PC-3 (cell line): ENCODE measurements at regions not wholly inside any gene's neighbourhood (a gene's known extent, or its start where the extent isn't known, plus 50 kb on each side); places are given as distances from the start of the nearest gene placed in this dataset.

Source experiments
- EZH2 ChIP-seq: fragments of 300-600 bp; sonication (generic); IDR thresholded peaks from one replicate; pipeline ENCODE4 v1.6.1; 2017; ENCODE audit warnings: antibody characterized with exemption, mild to moderate bottlenecking, low read length; ENCODE audit not compliant: unreplicated experiment
- EZH2phosphoT487 ChIP-seq: fragments of 300-600 bp; sonication (generic); IDR thresholded peaks from 2 replicates; pipeline ENCODE4 v1.6.1; 2018; ENCODE audit warnings: mild to moderate bottlenecking, antibody characterized with exemption, low read length, borderline replicate concordance
- TF ChIP-seq, protein P1 (sequence below): fragments of 300-600 bp; sonication (generic); conservative IDR thresholded peaks from 2 replicates; pipeline ENCODE4 v1.5.1; 2017; ENCODE audit warnings: antibody characterized with exemption, low read depth, mild to moderate bottlenecking, low read length

DNA sequence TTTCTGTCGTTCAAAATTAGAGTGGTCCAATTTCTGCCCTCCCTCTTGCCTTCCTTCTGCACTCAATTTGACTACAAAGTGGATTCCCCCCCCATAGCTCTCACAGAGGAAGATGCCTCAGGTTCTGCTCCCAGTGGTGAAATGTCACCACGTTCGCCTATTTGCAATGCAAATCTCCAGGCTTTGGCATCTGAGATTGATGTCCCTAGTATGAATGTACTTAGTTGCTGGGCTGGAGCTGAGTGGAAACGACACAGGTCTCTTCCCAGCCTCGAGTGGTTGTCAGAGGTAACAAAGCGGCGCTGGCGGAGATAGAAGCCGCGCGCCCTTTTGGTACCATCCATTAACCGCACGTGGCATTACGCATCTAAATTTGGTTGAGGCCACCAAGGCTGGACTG is 860.1 kb downstream of the MCTP2 start:
- no peak for TF ChIP-seq EZH2
- TF ChIP-seq, protein P1, sequence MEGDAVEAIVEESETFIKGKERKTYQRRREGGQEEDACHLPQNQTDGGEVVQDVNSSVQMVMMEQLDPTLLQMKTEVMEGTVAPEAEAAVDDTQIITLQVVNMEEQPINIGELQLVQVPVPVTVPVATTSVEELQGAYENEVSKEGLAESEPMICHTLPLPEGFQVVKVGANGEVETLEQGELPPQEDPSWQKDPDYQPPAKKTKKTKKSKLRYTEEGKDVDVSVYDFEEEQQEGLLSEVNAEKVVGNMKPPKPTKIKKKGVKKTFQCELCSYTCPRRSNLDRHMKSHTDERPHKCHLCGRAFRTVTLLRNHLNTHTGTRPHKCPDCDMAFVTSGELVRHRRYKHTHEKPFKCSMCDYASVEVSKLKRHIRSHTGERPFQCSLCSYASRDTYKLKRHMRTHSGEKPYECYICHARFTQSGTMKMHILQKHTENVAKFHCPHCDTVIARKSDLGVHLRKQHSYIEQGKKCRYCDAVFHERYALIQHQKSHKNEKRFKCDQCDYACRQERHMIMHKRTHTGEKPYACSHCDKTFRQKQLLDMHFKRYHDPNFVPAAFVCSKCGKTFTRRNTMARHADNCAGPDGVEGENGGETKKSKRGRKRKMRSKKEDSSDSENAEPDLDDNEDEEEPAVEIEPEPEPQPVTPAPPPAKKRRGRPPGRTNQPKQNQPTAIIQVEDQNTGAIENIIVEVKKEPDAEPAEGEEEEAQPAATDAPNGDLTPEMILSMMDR: no peak
- TF ChIP-seq EZH2phosphoT487: no peak
